Natural killer cell (primary cell): ENCODE measurements at regions not wholly inside any gene's neighbourhood (a gene's known extent, or its start where the extent isn't known, plus 50 kb on each side); places are given as distances from the start of the nearest gene placed in this dataset.

Experiments
- ATAC-seq, 3 donors: fragments of 150-1000 bp in 2 of 3; fragments of 200-7000 bp in 1 of 3; cut with Tn5 transposase; 1 replicate in 1 of 3; 2 replicates in 2 of 3; pipeline ENCODE4 v1.10.0; 2021; ENCODE audit warnings: mild to moderate bottlenecking in 2 of 3, moderate library complexity in 2 of 3
- DNase-seq, 2 donors: peaks; one replicate each; pipeline versions ENCODE4 v3.0.0 to v3.0.0-alpha.2; 2013 to 2021; ENCODE audit warnings: mixed read lengths in 1 of 2
- H3K27ac ChIP-seq: one replicate; pipeline ENCODE4 v1.5.1; 2013; ENCODE audit warnings: mild to moderate bottlenecking, low read length
- H3K27me3 ChIP-seq: one replicate; pipeline ENCODE4 v1.6.1; 2013; ENCODE audit warnings: low read length; ENCODE audit not compliant: control insufficient read depth, insufficient read depth
- H3K36me3 ChIP-seq: one replicate; pipeline ENCODE4 v1.6.1; 2013; ENCODE audit warnings: low read length; ENCODE audit not compliant: control insufficient read depth, insufficient read depth
- H3K4me1 ChIP-seq: one replicate; pipeline ENCODE4 v1.6.1; 2013; ENCODE audit warnings: low read length; ENCODE audit not compliant: control insufficient read depth, insufficient read depth
- H3K4me3 ChIP-seq: one replicate; pipeline ENCODE4 v1.5.1; 2013; ENCODE audit warnings: low read length
- H3K9me3 ChIP-seq: one replicate; pipeline ENCODE4 v1.6.1; 2013; ENCODE audit warnings: low read length; ENCODE audit not compliant: control insufficient read depth, insufficient read depth
- H3K27ac Mint-ChIP-seq, 2 donors: one replicate each; pipeline ENCODE4 v1.8.0; 2022; ENCODE audit warnings: mild to moderate bottlenecking in 2 of 2, mixed read lengths in 2 of 2, moderate library complexity in 1 of 2
- H3K27me3 Mint-ChIP-seq, 2 donors: one replicate each; pipeline ENCODE4 v1.8.0; 2022; ENCODE audit warnings: low read depth in 2 of 2, mixed read lengths in 2 of 2
- H3K36me3 Mint-ChIP-seq: one replicate; pipeline ENCODE4 v1.8.0; 2022; ENCODE audit warnings: mixed read lengths
- H3K4me1 Mint-ChIP-seq, 2 donors: one replicate each; pipeline ENCODE4 v1.8.0; 2022; ENCODE audit warnings: mixed read lengths in 2 of 2
- H3K4me3 Mint-ChIP-seq: one replicate; pipeline ENCODE4 v1.8.0; 2022; ENCODE audit warnings: mild to moderate bottlenecking, moderate library complexity, mixed read lengths
- H3K9me3 Mint-ChIP-seq, 2 donors: one replicate each; pipeline ENCODE4 v1.8.0; 2022; ENCODE audit warnings: mixed read lengths in 2 of 2
- CTCF ChIP-seq: fragments of 200-600 bp; IDR thresholded peaks from one replicate; pipeline ENCODE4 v1.8.0; 2022; ENCODE audit warnings: antibody characterized with exemption
- WGBS: methylation state at CpG from one replicate; pipeline ENCODE4 v1.1.7; 2013; ENCODE audit warnings: missing lambda C conversion rate; ENCODE audit not compliant: insufficient coverage; 5-methylcytosine and 5-hydroxymethylcytosine counted together
- intact Hi-C: fragments of 100-400 bp; cut with micrococcal nuclease; formaldehyde crosslinking; loops from one replicate; pipeline ENCODE4 v1.14.2; 2022

GRCh38 chr3:70565861-70566260 lies 253.4 kb upstream of the MDFIC2 start:
- no peak overlapping the region for H3K4me3 ChIP-seq
- ATAC-seq (no peak), DNase-seq (no peak)
- no peaks in the 10 kb centered on the region for H3K4me1 ChIP-seq
- TF ChIP-seq CTCF, result no peak
- no peak overlapping the region for H3K27ac ChIP-seq
- Mint-ChIP-seq H3K36me3 (no peaks in the 10 kb centered on the region), H3K4me3 (no peak overlapping the region), H3K4me1 (no peaks in the 10 kb centered on the region), H3K9me3 (no peaks in the 10 kb centered on the region), H3K27ac (no peak overlapping the region), H3K27me3 (no peaks in the 10 kb centered on the region)
- H3K27me3 ChIP-seq, result no peaks in the 10 kb centered on the region
- WGBS, result 68% methylated on average over 3 of the region's 3 CpGs
- H3K9me3 ChIP-seq, result no peaks in the 10 kb centered on the region
- no peaks in the 10 kb centered on the region for H3K36me3 ChIP-seq
- intact Hi-C loops, result no loop called here

- Histone ChIP-seq H3K36me3 (no peaks in the 10 kb centered on the region), H3K4me3 (no peak overlapping the region), H3K9me3 (no peaks in the 10 kb centered on the region), H3K27ac (no peak overlapping the region), H3K4me1 (no peaks in the 10 kb centered on the region), H3K27me3 (no peaks in the 10 kb centered on the region)
- intact Hi-C loops, result no loop called here
- Mint-ChIP-seq H3K9me3 (no peaks in the 10 kb centered on the region), H3K27ac (no peak overlapping the region), H3K36me3 (no peaks in the 10 kb centered on the region), H3K27me3 (no peaks in the 10 kb centered on the region), H3K4me1 (no peaks in the 10 kb centered on the region), H3K4me3 (no peak overlapping the region)
- DNase-seq (no peak), ATAC-seq (no peak)
- TF ChIP-seq CTCF, result no peak
- WGBS, result 69% methylated on average over 2 of the region's 3 CpGs
These were observed 252.1 kb upstream of the MDFIC2 start for GRCh38 chr3:70564552-70564951.

- WGBS, result 56% methylated on average over 2 of the region's 3 CpGs
These were observed 249.4 kb upstream of the MDFIC2 start for GRCh38 chr3:70561796-70562195.

More at GRCh38 chr3:70561796-70562195, 249.4 kb upstream of the MDFIC2 start:
- H3K27ac ChIP-seq, result no peak overlapping the region
- no peaks in the 10 kb centered on the region for H3K4me1 ChIP-seq
- no peaks in the 10 kb centered on the region for H3K9me3 ChIP-seq
- Mint-ChIP-seq H3K9me3 (no peaks in the 10 kb centered on the region), H3K27me3 (no peaks in the 10 kb centered on the region), H3K4me3 (no peak overlapping the region), H3K27ac (no peak overlapping the region), H3K36me3 (no peaks in the 10 kb centered on the region), H3K4me1 (peaks cover 0 to 5% of the 10 kb centered on the region in 2 donors)
- ATAC-seq (no peak), DNase-seq (no peak)
- H3K36me3 ChIP-seq, result no peaks in the 10 kb centered on the region
- H3K4me3 ChIP-seq, result no peak overlapping the region
- intact Hi-C loops, result no loop called here
- no peaks in the 10 kb centered on the region for H3K27me3 ChIP-seq
- no peak for TF ChIP-seq CTCF
